ENCODE measurements at regions not wholly inside any gene's neighbourhood (a gene's known extent, or its start where the extent isn't known, plus 50 kb on each side); places are given as distances from the start of the nearest gene placed in this dataset.

DNA sequence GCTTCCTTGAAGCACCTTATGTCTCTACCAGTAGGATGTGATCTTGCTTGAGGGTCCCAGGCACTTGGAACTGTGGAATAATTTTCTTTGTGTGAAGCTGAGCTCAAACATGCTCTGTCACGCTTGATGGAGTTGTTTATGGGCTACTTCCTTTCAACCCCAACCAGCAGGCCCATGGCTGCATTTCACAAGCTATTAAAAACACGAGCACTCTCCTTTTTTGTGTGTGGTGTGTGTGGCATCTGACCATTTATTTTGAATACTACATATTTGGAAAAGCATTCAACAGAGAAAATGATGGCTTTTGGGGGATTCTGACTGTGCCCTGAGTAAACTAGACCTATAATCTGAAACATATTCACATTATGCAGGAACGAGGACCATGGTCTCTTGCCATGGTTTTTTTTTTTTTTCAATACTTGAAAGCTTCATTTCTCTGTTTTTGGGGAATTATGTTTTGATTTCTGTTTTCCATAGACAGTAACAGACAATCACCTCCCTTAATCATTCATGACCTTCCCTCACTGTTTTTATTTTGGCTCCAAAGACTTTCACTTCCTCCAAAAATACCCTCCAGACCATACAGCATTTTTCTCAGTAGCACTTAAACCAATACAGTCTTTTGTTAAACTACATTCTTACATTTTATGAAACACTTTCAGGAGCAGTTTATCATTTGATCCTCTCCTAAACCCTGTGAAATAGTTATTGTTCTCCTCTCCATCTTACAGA is 233.6 kb upstream of the BMPER start:
- no peak for TF ChIP-seq HCFC1 (IDR thresholded peaks at IDR 0.05; ENCODE audit: low read depth, low read length)
- TF ChIP-seq, protein P1, sequence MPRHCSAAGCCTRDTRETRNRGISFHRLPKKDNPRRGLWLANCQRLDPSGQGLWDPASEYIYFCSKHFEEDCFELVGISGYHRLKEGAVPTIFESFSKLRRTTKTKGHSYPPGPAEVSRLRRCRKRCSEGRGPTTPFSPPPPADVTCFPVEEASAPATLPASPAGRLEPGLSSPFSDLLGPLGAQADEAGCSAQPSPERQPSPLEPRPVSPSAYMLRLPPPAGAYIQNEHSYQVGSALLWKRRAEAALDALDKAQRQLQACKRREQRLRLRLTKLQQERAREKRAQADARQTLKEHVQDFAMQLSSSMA (CRISPR knock-in tag; IDR thresholded peaks at IDR 0.05), result no peak
- TF ChIP-seq, protein P2, sequence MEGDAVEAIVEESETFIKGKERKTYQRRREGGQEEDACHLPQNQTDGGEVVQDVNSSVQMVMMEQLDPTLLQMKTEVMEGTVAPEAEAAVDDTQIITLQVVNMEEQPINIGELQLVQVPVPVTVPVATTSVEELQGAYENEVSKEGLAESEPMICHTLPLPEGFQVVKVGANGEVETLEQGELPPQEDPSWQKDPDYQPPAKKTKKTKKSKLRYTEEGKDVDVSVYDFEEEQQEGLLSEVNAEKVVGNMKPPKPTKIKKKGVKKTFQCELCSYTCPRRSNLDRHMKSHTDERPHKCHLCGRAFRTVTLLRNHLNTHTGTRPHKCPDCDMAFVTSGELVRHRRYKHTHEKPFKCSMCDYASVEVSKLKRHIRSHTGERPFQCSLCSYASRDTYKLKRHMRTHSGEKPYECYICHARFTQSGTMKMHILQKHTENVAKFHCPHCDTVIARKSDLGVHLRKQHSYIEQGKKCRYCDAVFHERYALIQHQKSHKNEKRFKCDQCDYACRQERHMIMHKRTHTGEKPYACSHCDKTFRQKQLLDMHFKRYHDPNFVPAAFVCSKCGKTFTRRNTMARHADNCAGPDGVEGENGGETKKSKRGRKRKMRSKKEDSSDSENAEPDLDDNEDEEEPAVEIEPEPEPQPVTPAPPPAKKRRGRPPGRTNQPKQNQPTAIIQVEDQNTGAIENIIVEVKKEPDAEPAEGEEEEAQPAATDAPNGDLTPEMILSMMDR (IDR thresholded peaks at IDR 0.05 in 2 of 3, conservative IDR thresholded peaks at IDR 0.05 in 1 of 3; ENCODE audit: insufficient read depth in 2 of 3, low read depth in 1 of 3, low read length in 3 of 3), result no peak
- no peak for TF ChIP-seq POLR2AphosphoS5 (IDR thresholded peaks at IDR 0.05; ENCODE audit: control insufficient read depth, insufficient read depth, low read depth, low read length)
- TF ChIP-seq CHD4 (IDR thresholded peaks at IDR 0.05; ENCODE audit: insufficient read depth, insufficient replicate concordance, low read depth, low read length, poor library complexity, severe bottlenecking), result no peak
- TF ChIP-seq, protein P3, sequence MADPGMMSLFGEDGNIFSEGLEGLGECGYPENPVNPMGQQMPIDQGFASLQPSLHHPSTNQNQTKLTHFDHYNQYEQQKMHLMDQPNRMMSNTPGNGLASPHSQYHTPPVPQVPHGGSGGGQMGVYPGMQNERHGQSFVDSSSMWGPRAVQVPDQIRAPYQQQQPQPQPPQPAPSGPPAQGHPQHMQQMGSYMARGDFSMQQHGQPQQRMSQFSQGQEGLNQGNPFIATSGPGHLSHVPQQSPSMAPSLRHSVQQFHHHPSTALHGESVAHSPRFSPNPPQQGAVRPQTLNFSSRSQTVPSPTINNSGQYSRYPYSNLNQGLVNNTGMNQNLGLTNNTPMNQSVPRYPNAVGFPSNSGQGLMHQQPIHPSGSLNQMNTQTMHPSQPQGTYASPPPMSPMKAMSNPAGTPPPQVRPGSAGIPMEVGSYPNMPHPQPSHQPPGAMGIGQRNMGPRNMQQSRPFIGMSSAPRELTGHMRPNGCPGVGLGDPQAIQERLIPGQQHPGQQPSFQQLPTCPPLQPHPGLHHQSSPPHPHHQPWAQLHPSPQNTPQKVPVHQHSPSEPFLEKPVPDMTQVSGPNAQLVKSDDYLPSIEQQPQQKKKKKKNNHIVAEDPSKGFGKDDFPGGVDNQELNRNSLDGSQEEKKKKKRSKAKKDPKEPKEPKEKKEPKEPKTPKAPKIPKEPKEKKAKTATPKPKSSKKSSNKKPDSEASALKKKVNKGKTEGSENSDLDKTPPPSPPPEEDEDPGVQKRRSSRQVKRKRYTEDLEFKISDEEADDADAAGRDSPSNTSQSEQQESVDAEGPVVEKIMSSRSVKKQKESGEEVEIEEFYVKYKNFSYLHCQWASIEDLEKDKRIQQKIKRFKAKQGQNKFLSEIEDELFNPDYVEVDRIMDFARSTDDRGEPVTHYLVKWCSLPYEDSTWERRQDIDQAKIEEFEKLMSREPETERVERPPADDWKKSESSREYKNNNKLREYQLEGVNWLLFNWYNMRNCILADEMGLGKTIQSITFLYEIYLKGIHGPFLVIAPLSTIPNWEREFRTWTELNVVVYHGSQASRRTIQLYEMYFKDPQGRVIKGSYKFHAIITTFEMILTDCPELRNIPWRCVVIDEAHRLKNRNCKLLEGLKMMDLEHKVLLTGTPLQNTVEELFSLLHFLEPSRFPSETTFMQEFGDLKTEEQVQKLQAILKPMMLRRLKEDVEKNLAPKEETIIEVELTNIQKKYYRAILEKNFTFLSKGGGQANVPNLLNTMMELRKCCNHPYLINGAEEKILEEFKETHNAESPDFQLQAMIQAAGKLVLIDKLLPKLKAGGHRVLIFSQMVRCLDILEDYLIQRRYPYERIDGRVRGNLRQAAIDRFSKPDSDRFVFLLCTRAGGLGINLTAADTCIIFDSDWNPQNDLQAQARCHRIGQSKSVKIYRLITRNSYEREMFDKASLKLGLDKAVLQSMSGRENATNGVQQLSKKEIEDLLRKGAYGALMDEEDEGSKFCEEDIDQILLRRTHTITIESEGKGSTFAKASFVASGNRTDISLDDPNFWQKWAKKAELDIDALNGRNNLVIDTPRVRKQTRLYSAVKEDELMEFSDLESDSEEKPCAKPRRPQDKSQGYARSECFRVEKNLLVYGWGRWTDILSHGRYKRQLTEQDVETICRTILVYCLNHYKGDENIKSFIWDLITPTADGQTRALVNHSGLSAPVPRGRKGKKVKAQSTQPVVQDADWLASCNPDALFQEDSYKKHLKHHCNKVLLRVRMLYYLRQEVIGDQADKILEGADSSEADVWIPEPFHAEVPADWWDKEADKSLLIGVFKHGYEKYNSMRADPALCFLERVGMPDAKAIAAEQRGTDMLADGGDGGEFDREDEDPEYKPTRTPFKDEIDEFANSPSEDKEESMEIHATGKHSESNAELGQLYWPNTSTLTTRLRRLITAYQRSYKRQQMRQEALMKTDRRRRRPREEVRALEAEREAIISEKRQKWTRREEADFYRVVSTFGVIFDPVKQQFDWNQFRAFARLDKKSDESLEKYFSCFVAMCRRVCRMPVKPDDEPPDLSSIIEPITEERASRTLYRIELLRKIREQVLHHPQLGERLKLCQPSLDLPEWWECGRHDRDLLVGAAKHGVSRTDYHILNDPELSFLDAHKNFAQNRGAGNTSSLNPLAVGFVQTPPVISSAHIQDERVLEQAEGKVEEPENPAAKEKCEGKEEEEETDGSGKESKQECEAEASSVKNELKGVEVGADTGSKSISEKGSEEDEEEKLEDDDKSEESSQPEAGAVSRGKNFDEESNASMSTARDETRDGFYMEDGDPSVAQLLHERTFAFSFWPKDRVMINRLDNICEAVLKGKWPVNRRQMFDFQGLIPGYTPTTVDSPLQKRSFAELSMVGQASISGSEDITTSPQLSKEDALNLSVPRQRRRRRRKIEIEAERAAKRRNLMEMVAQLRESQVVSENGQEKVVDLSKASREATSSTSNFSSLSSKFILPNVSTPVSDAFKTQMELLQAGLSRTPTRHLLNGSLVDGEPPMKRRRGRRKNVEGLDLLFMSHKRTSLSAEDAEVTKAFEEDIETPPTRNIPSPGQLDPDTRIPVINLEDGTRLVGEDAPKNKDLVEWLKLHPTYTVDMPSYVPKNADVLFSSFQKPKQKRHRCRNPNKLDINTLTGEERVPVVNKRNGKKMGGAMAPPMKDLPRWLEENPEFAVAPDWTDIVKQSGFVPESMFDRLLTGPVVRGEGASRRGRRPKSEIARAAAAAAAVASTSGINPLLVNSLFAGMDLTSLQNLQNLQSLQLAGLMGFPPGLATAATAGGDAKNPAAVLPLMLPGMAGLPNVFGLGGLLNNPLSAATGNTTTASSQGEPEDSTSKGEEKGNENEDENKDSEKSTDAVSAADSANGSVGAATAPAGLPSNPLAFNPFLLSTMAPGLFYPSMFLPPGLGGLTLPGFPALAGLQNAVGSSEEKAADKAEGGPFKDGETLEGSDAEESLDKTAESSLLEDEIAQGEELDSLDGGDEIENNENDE (IDR thresholded peaks at IDR 0.05; ENCODE audit: low read depth, low read length), result no peak
- TF ChIP-seq, protein P4, sequence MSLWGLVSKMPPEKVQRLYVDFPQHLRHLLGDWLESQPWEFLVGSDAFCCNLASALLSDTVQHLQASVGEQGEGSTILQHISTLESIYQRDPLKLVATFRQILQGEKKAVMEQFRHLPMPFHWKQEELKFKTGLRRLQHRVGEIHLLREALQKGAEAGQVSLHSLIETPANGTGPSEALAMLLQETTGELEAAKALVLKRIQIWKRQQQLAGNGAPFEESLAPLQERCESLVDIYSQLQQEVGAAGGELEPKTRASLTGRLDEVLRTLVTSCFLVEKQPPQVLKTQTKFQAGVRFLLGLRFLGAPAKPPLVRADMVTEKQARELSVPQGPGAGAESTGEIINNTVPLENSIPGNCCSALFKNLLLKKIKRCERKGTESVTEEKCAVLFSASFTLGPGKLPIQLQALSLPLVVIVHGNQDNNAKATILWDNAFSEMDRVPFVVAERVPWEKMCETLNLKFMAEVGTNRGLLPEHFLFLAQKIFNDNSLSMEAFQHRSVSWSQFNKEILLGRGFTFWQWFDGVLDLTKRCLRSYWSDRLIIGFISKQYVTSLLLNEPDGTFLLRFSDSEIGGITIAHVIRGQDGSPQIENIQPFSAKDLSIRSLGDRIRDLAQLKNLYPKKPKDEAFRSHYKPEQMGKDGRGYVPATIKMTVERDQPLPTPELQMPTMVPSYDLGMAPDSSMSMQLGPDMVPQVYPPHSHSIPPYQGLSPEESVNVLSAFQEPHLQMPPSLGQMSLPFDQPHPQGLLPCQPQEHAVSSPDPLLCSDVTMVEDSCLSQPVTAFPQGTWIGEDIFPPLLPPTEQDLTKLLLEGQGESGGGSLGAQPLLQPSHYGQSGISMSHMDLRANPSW (CRISPR knock-in tag; IDR thresholded peaks at IDR 0.05), result no peak
- TF ChIP-seq HNRNPK (IDR thresholded peaks at IDR 0.05; ENCODE audit: low read depth, low read length, poor library complexity, severe bottlenecking), result no peak
- TF ChIP-seq MEIS2 (IDR thresholded peaks at IDR 0.05; ENCODE audit: partially characterized antibody), result no peak
- TF ChIP-seq ILF3 (IDR thresholded peaks at IDR 0.05; ENCODE audit: borderline replicate concordance), result no peak
- no peak for TF ChIP-seq ZFP36 (IDR thresholded peaks at IDR 0.05; ENCODE audit: low read depth, low read length, partially characterized antibody)
- no peak for TF ChIP-seq ZBTB7A (IDR thresholded peaks at IDR 0.05; ENCODE audit: borderline replicate concordance, control insufficient read depth, low read depth, low read length)
- no peak for TF ChIP-seq MYC (IDR thresholded peaks at IDR 0.05; ENCODE audit: low read depth, low read length)
- TF ChIP-seq MYC (CRISPR knock-in tag; IDR thresholded peaks at IDR 0.05; ENCODE audit: borderline replicate concordance, low read depth), result no peak
